GM23338 (cell line): ENCODE measurements at regions not wholly inside any gene's neighbourhood (a gene's known extent, or its start where the extent isn't known, plus 50 kb on each side); places are given as distances from the start of the nearest gene placed in this dataset.

Source experiments
- ATAC-seq: fragments of 200-7000 bp; cut with Tn5 transposase; 3 replicates; pipeline ENCODE4 v1.9.1; 2020
- DNase-seq: peaks from one replicate; pipeline ENCODE4 v3.0.0-alpha.2; 2015; ENCODE audit warnings: low spot score
- H2AFZ ChIP-seq: fragments of 200-600 bp; sonication (generic); 2 replicates; pipeline ENCODE4 v1.8.0; 2016; ENCODE audit warnings: antibody characterized with exemption, mild to moderate bottlenecking, moderate library complexity
- H3F3A ChIP-seq: fragments of 200-600 bp; sonication (generic); replicated peaks from 2 replicates; pipeline ENCODE4 v1.8.0; 2017; ENCODE audit warnings: antibody characterized with exemption, mixed run types, low read depth
- H3K27ac ChIP-seq: fragments of 200-600 bp; sonication (generic); 2 replicates; pipeline ENCODE4 v1.6.1; 2016; ENCODE audit warnings: low read depth
- H3K27me3 ChIP-seq: fragments of 200-600 bp; sonication (generic); 2 replicates; pipeline ENCODE4 v1.8.0; 2016; ENCODE audit warnings: mild to moderate bottlenecking, mixed run types, moderate library complexity; ENCODE audit not compliant: insufficient read depth
- H3K36me3 ChIP-seq: fragments of 200-600 bp; sonication (generic); 2 replicates; pipeline ENCODE4 v1.8.0; 2016; ENCODE audit warnings: mild to moderate bottlenecking; ENCODE audit not compliant: insufficient read depth
- H3K4me1 ChIP-seq: fragments of 200-600 bp; sonication (generic); 2 replicates; pipeline ENCODE4 v1.8.0; 2016; ENCODE audit warnings: mild to moderate bottlenecking, moderate library complexity; ENCODE audit not compliant: insufficient read depth
- H3K4me2 ChIP-seq: fragments of 200-600 bp; sonication (generic); 2 replicates; pipeline ENCODE4 v1.7.1; 2017; ENCODE audit warnings: mixed run types
- H3K4me3 ChIP-seq: fragments of 200-600 bp; sonication (generic); 2 replicates; pipeline ENCODE4 v1.6.1; 2016; ENCODE audit warnings: mixed run types
- H3K79me2 ChIP-seq: fragments of 200-600 bp; sonication (generic); replicated peaks from 2 replicates; pipeline ENCODE4 v1.8.0; 2017; ENCODE audit warnings: mild to moderate bottlenecking; ENCODE audit not compliant: insufficient read depth
- H3K9me2 ChIP-seq: fragments of 200-600 bp; sonication (generic); 2 replicates; pipeline ENCODE4 v1.8.0; 2017; ENCODE audit not compliant: insufficient read depth
- H4K20me1 ChIP-seq: fragments of 200-600 bp; sonication (generic); replicated peaks from 2 replicates; pipeline ENCODE4 v1.8.0; 2017; ENCODE audit warnings: mild to moderate bottlenecking; ENCODE audit not compliant: insufficient read depth
- H3K27ac Mint-ChIP-seq: 2 replicates; pipeline ENCODE4 v1.8.0; 2020; ENCODE audit warnings: inconsistent platforms, mild to moderate bottlenecking, moderate library complexity, mixed read lengths
- H3K27me3 Mint-ChIP-seq: 3 replicates; pipeline ENCODE4 v1.8.0; 2022; ENCODE audit warnings: low read depth, mild to moderate bottlenecking, moderate library complexity, mixed read lengths, inconsistent platforms; ENCODE audit not compliant: insufficient read depth, poor library complexity
- H3K36me3 Mint-ChIP-seq: 3 replicates; pipeline ENCODE4 v1.8.0; 2021; ENCODE audit warnings: low read depth, mild to moderate bottlenecking, inconsistent platforms, moderate library complexity, mixed read lengths
- H3K4me1 Mint-ChIP-seq: 3 replicates; pipeline ENCODE4 v1.8.0; 2020; ENCODE audit warnings: mild to moderate bottlenecking, inconsistent platforms, mixed read lengths
- H3K4me3 Mint-ChIP-seq: 3 replicates; pipeline ENCODE4 v1.8.0; 2021; ENCODE audit warnings: moderate library complexity, mild to moderate bottlenecking, inconsistent platforms, mixed read lengths
- H3K9me3 Mint-ChIP-seq: 3 replicates; pipeline ENCODE4 v1.8.0; 2020; ENCODE audit warnings: moderate library complexity, mild to moderate bottlenecking, inconsistent platforms, mixed read lengths
- CREB1 ChIP-seq: fragments of 250-450 bp; sonication (Bioruptor Pico); IDR thresholded peaks from 2 replicates; pipeline ENCODE4 v1.5.0; 2020; ENCODE audit warnings: low read depth, mild to moderate bottlenecking, moderate library complexity
- CTCF ChIP-seq, 2 experiments: fragments of 200-600 bp in 1 of 2; sonication (generic) in 1 of 2; conservative IDR thresholded peaks; 2 replicates each; pipeline versions ENCODE4 v1.5.1 to v1.6.1; 2016 to 2017; ENCODE audit warnings: antibody characterized with exemption in 2 of 2, low read depth in 2 of 2, mild to moderate bottlenecking in 2 of 2, moderate library complexity in 1 of 2
- EZH2 ChIP-seq: fragments of 200-600 bp; sonication (generic); IDR thresholded peaks from one replicate; pipeline ENCODE4 v1.8.0; 2017; ENCODE audit warnings: antibody characterized with exemption, mild to moderate bottlenecking, low read depth; ENCODE audit not compliant: unreplicated experiment
- REST ChIP-seq: IDR thresholded peaks from one replicate; pipeline ENCODE4 v1.6.1; 2018; ENCODE audit warnings: antibody characterized with exemption; ENCODE audit not compliant: unreplicated experiment
- ZNF114 ChIP-seq: fragments of 250-450 bp; sonication (Bioruptor Pico); IDR thresholded peaks from 2 replicates; pipeline ENCODE4 v1.5.0; 2020; ENCODE audit warnings: mild to moderate bottlenecking, moderate library complexity
- ZNF462 ChIP-seq: fragments of 250-450 bp; sonication (Bioruptor Pico); IDR thresholded peaks from 2 replicates; pipeline ENCODE4 v1.5.0; 2020; ENCODE audit warnings: mild to moderate bottlenecking, moderate library complexity
- TF ChIP-seq, protein P1 (sequence below): IDR thresholded peaks from 2 replicates; pipeline ENCODE4 v1.6.1; 2016; ENCODE audit warnings: antibody characterized with exemption

DNA sequence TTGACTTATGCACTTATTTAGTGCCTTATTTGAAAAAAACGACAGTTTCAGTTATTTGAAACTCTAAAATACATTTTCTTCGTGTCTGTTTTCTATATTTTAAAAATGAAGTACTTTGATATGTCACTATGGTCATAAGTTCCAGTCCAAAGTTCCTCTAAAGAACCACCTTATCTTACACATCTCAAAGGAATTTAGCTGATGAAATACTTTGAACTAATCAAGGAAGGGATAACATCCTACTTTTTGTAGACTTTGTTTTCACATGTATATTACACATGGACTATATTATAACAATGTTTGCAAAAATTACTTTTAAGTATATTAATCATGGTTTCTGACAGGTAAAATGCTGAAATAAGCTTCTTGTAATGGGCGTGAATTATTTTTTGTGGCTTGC is 265.8 kb upstream of the ZNF717 start:
- Histone ChIP-seq H2AFZ (no peak overlapping the region), H4K20me1 (no peaks in the 10 kb centered on the region), H3K9me2 (no peaks in the 10 kb centered on the region; the same call in 1 of the 2 replicates), H3K27ac (no peak overlapping the region), H3K4me3 (no peak overlapping the region), H3F3A (no peaks in the 10 kb centered on the region), H3K27me3 (no peaks in the 10 kb centered on the region), H3K4me2 (no peak overlapping the region), H3K79me2 (no peaks in the 10 kb centered on the region), H3K36me3 (no peaks in the 10 kb centered on the region), H3K4me1 (peaks cover 7% of the 10 kb centered on the region; the same call in 1 of the 2 replicates)
- Mint-ChIP-seq H3K36me3 (peaks cover 13% of the 10 kb centered on the region), H3K4me3 (no peak overlapping the region), H3K4me1 (peaks cover 14% of the 10 kb centered on the region), H3K27ac (no peak overlapping the region), H3K27me3 (no peaks in the 10 kb centered on the region), H3K9me3 (peaks cover 8% of the 10 kb centered on the region)
- DNase-seq (no peak), ATAC-seq (no peak)
- TF ChIP-seq, protein P1, sequence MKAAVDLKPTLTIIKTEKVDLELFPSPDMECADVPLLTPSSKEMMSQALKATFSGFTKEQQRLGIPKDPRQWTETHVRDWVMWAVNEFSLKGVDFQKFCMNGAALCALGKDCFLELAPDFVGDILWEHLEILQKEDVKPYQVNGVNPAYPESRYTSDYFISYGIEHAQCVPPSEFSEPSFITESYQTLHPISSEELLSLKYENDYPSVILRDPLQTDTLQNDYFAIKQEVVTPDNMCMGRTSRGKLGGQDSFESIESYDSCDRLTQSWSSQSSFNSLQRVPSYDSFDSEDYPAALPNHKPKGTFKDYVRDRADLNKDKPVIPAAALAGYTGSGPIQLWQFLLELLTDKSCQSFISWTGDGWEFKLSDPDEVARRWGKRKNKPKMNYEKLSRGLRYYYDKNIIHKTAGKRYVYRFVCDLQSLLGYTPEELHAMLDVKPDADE: no peak

GRCh38 chr3:76054404-76054803 is 269.1 kb upstream of the ZNF717 start:
- Mint-ChIP-seq H3K27me3 (no peaks in the 10 kb centered on the region), H3K27ac (no peak overlapping the region), H3K4me3 (no peak overlapping the region), H3K36me3 (peaks cover 21% of the 10 kb centered on the region), H3K9me3 (peaks cover 10% of the 10 kb centered on the region), H3K4me1 (peaks cover 13% of the 10 kb centered on the region)
- no peaks in the 10 kb centered on the region for H4K20me1 ChIP-seq
- DNase-seq (no peak), ATAC-seq (no peak)
- H3K4me1 ChIP-seq: peaks cover 7% of the 10 kb centered on the region; the same call in 1 of the 2 replicates
- no peaks in the 10 kb centered on the region for H3K79me2 ChIP-seq
- H3K27ac ChIP-seq: no peak overlapping the region
- H3K4me2 ChIP-seq: no peak overlapping the region
- no peak overlapping the region for H2AFZ ChIP-seq
- no peaks in the 10 kb centered on the region for H3F3A ChIP-seq
- H3K36me3 ChIP-seq: no peaks in the 10 kb centered on the region
- no peaks in the 10 kb centered on the region for H3K27me3 ChIP-seq
- no peak overlapping the region for H3K4me3 ChIP-seq
- no peaks in the 10 kb centered on the region; the same call in 1 of the 2 replicates for H3K9me2 ChIP-seq
- no peak for TF ChIP-seq CREB1 (CRISPR knock-in tag)
- TF ChIP-seq ZNF462 (CRISPR knock-in tag): no peak
- TF ChIP-seq EZH2: no peak
- no peak for TF ChIP-seq REST
- TF ChIP-seq, protein P1: no peak
- TF ChIP-seq ZNF114: no peak
- no peak for TF ChIP-seq CTCF (conservative IDR thresholded peaks at IDR 0.05; ENCODE audit: low read depth in 2 of 2)
